Activated gamma-delta T cell (primary cell): ENCODE measurements at regions not wholly inside any gene's neighbourhood (a gene's known extent, or its start where the extent isn't known, plus 50 kb on each side); places are given as distances from the start of the nearest gene placed in this dataset.

Experiments used
- DNase-seq: peaks from one replicate; lab custom pipeline; 2025; lab: John Stamatoyannopoulos, UW

- no peak for DNase-seq
These were observed 50.4 kb upstream of the CTNNB1 start for GRCh38 chr3:41148901-41149300.
